ENCODE measurements at regions not wholly inside any gene's neighbourhood (a gene's known extent, or its start where the extent isn't known, plus 50 kb on each side); places are given as distances from the start of the nearest gene placed in this dataset.

- Histone ChIP-seq H3K27me3 (ENCODE audit: insufficient read depth, poor library complexity, severe bottlenecking) (peaks cover 7% of the 10 kb centered on the region), H3K27ac (ENCODE audit: poor library complexity, severe bottlenecking) (no peak overlapping the region), H3K4me3 (ENCODE audit: severe bottlenecking) (no peak overlapping the region), H3K9me3 (ENCODE audit: severe bottlenecking) (no peaks in the 10 kb centered on the region), H3K4me1 (ENCODE audit: insufficient read depth, poor library complexity, severe bottlenecking) (no peaks in the 10 kb centered on the region), H3K36me3 (ENCODE audit: low read depth) (no peaks in the 10 kb centered on the region)
- DNase-seq (ENCODE audit: low spot score): no peak
- TF ChIP-seq CTCF (IDR thresholded peaks at IDR 0.05; ENCODE audit: poor library complexity, severe bottlenecking): no peak
- ATAC-seq (ENCODE audit: low read depth): no peak
Measured at GRCh38 chr16:6602405-6602804, 730.2 kb upstream of the RBFOX1 start.

- no peak for DNase-seq (ENCODE audit: low spot score)
- ATAC-seq (ENCODE audit: low read depth): no peak
- Histone ChIP-seq H3K27me3 (ENCODE audit: insufficient read depth, poor library complexity, severe bottlenecking) (peaks cover 7% of the 10 kb centered on the region), H3K36me3 (ENCODE audit: low read depth) (no peaks in the 10 kb centered on the region), H3K4me1 (ENCODE audit: insufficient read depth, poor library complexity, severe bottlenecking) (no peaks in the 10 kb centered on the region), H3K27ac (ENCODE audit: poor library complexity, severe bottlenecking) (no peak overlapping the region), H3K9me3 (ENCODE audit: severe bottlenecking) (no peaks in the 10 kb centered on the region), H3K4me3 (ENCODE audit: severe bottlenecking) (no peak overlapping the region)
- TF ChIP-seq CTCF (IDR thresholded peaks at IDR 0.05; ENCODE audit: poor library complexity, severe bottlenecking): no peak
Measured at GRCh38 chr16:6600167-6600566, 732.5 kb upstream of the RBFOX1 start.

GRCh38 chr16:6593799-6594198, 738.8 kb upstream of the RBFOX1 start:
- Histone ChIP-seq H3K27ac (ENCODE audit: poor library complexity, severe bottlenecking) (no peak overlapping the region), H3K4me1 (ENCODE audit: insufficient read depth, poor library complexity, severe bottlenecking) (no peaks in the 10 kb centered on the region), H3K9me3 (ENCODE audit: severe bottlenecking) (no peaks in the 10 kb centered on the region), H3K36me3 (ENCODE audit: low read depth) (no peaks in the 10 kb centered on the region), H3K27me3 (ENCODE audit: insufficient read depth, poor library complexity, severe bottlenecking) (no peaks in the 10 kb centered on the region), H3K4me3 (ENCODE audit: severe bottlenecking) (no peak overlapping the region)
- no peak for ATAC-seq (ENCODE audit: low read depth)
- no peak for TF ChIP-seq CTCF (IDR thresholded peaks at IDR 0.05; ENCODE audit: poor library complexity, severe bottlenecking)
- no peak for DNase-seq (ENCODE audit: low spot score)

- Histone ChIP-seq H3K4me3 (ENCODE audit: severe bottlenecking) (no peak overlapping the region), H3K9me3 (ENCODE audit: severe bottlenecking) (no peaks in the 10 kb centered on the region), H3K4me1 (ENCODE audit: insufficient read depth, poor library complexity, severe bottlenecking) (no peaks in the 10 kb centered on the region), H3K27ac (ENCODE audit: poor library complexity, severe bottlenecking) (no peak overlapping the region), H3K36me3 (ENCODE audit: low read depth) (no peaks in the 10 kb centered on the region), H3K27me3 (ENCODE audit: insufficient read depth, poor library complexity, severe bottlenecking) (no peaks in the 10 kb centered on the region)
- DNase-seq (ENCODE audit: low spot score) (no peak), ATAC-seq (ENCODE audit: low read depth) (no peak)
- no peak for TF ChIP-seq CTCF (IDR thresholded peaks at IDR 0.05; ENCODE audit: poor library complexity, severe bottlenecking)
Measured at GRCh38 chr16:6576606-6577005, 756.0 kb upstream of the RBFOX1 start.

- ATAC-seq (ENCODE audit: low read depth): no peak
- DNase-seq (ENCODE audit: low spot score): no peak
- H3K4me1 ChIP-seq (ENCODE audit: insufficient read depth, poor library complexity, severe bottlenecking): no peaks in the 10 kb centered on the region
Measured at GRCh38 chr16:6576113-6576512, 756.5 kb upstream of the RBFOX1 start.

More at GRCh38 chr16:6576113-6576512, 756.5 kb upstream of the RBFOX1 start:
- H3K27ac ChIP-seq (ENCODE audit: poor library complexity, severe bottlenecking): no peak overlapping the region
- no peaks in the 10 kb centered on the region for H3K36me3 ChIP-seq (ENCODE audit: low read depth)
- no peaks in the 10 kb centered on the region for H3K9me3 ChIP-seq (ENCODE audit: severe bottlenecking)
- no peak overlapping the region for H3K4me3 ChIP-seq (ENCODE audit: severe bottlenecking)
- no peak for TF ChIP-seq CTCF (IDR thresholded peaks at IDR 0.05; ENCODE audit: poor library complexity, severe bottlenecking)
- H3K27me3 ChIP-seq (ENCODE audit: insufficient read depth, poor library complexity, severe bottlenecking): no peaks in the 10 kb centered on the region
